ENCODE measurements at regions not wholly inside any gene's neighbourhood (a gene's known extent, or its start where the extent isn't known, plus 50 kb on each side); places are given as distances from the start of the nearest gene placed in this dataset.

GRCh38 chr2:83725735-83726134, 733.3 kb downstream of the SUCLG1 start:
- TF ChIP-seq GATA3 (IDR thresholded peaks at IDR 0.05; ENCODE audit: low read depth, low read length) (no peak), GATA2 (IDR thresholded peaks at IDR 0.05; ENCODE audit: low read depth, low read length) (no peak)

All from SH-SY5Y (cell line).